ENCODE measurements at regions not wholly inside any gene's neighbourhood (a gene's known extent, or its start where the extent isn't known, plus 50 kb on each side); places are given as distances from the start of the nearest gene placed in this dataset.

GRCh38 chr5:68565427-68565826 is 349.9 kb downstream of the PIK3R1 start:
- Histone ChIP-seq H4K20me1 (ENCODE audit: insufficient read depth, low read length) (no peaks in the 10 kb centered on the region), H3K79me2 (ENCODE audit: insufficient read depth, low read length) (no peaks in the 10 kb centered on the region), H3K4me2 (replicated peaks; ENCODE audit: extremely low read depth, low read length, poor library complexity, severe bottlenecking) (no peak overlapping the region), H3K4me3 (replicated peaks in 1 of 3; ENCODE audit: low read depth in 2 of 3, low read length in 3 of 3) (no peak overlapping the region), H3K9ac (ENCODE audit: insufficient read depth, low read length, poor library complexity, severe bottlenecking) (no peak overlapping the region), H3K9me3 (replicated peaks in 1 of 2; ENCODE audit: control insufficient read depth in 1 of 2, insufficient read depth in 1 of 2, low read length in 2 of 2) (peaks cover 0 to 14% of the 10 kb centered on the region in 2 donors), H2AFZ (ENCODE audit: insufficient read depth, low read depth, low read length, poor library complexity, severe bottlenecking) (no peak overlapping the region), H3K36me3 (replicated peaks in 1 of 2; ENCODE audit: control insufficient read depth in 1 of 2, insufficient read depth in 2 of 2, low read length in 2 of 2) (no peaks in the 10 kb centered on the region), H3K4me1 (ENCODE audit: control insufficient read depth in 1 of 2, insufficient read depth in 2 of 2, low read length in 2 of 2) (no peaks in the 10 kb centered on the region), H3K27ac (ENCODE audit: low read depth in 1 of 2, low read length in 2 of 2) (no peak overlapping the region), H3K27me3 (ENCODE audit: control insufficient read depth in 2 of 2, insufficient read depth in 2 of 2, low read length in 2 of 2) (no peaks in the 10 kb centered on the region)
- DNase-seq: no peak
- Mint-ChIP-seq H3K27me3 (ENCODE audit: low read depth in 3 of 3) (peaks cover 0 to 1% (median 0%) of the 10 kb centered on the region in 3 donors), H3K4me3 (no peak overlapping the region), H3K4me1 (no peaks in the 10 kb centered on the region), H3K27ac (no peak overlapping the region), H3K36me3 (no peaks in the 10 kb centered on the region), H3K9me3 (peaks cover 5 to 18% (median 16%) of the 10 kb centered on the region in 7 donors)
- TF ChIP-seq, protein P1, sequence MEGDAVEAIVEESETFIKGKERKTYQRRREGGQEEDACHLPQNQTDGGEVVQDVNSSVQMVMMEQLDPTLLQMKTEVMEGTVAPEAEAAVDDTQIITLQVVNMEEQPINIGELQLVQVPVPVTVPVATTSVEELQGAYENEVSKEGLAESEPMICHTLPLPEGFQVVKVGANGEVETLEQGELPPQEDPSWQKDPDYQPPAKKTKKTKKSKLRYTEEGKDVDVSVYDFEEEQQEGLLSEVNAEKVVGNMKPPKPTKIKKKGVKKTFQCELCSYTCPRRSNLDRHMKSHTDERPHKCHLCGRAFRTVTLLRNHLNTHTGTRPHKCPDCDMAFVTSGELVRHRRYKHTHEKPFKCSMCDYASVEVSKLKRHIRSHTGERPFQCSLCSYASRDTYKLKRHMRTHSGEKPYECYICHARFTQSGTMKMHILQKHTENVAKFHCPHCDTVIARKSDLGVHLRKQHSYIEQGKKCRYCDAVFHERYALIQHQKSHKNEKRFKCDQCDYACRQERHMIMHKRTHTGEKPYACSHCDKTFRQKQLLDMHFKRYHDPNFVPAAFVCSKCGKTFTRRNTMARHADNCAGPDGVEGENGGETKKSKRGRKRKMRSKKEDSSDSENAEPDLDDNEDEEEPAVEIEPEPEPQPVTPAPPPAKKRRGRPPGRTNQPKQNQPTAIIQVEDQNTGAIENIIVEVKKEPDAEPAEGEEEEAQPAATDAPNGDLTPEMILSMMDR (IDR thresholded peaks at IDR 0.05): no peak
- intact Hi-C loops (cut with micrococcal nuclease): no loop called here
- 89% methylated on average over 5 of the region's 5 CpGs for WGBS (ENCODE audit: insufficient coverage)

GRCh38 chr5:68576805-68577204 is 361.2 kb downstream of the PIK3R1 start:
- H3K27me3 Mint-ChIP-seq (ENCODE audit: low read depth in 3 of 3): peaks cover 2 to 4% (median 3%) of the 10 kb centered on the region in 3 donors
- H3K4me1 Mint-ChIP-seq: no peaks in the 10 kb centered on the region

More at GRCh38 chr5:68576805-68577204, 361.2 kb downstream of the PIK3R1 start:
- no peak for DNase-seq
- H3K4me2 ChIP-seq (replicated peaks; ENCODE audit: extremely low read depth, low read length, poor library complexity, severe bottlenecking): no peak overlapping the region
- H3K4me3 Mint-ChIP-seq: no peak overlapping the region
- H3K4me3 ChIP-seq (replicated peaks in 1 of 3; ENCODE audit: low read depth in 2 of 3, low read length in 3 of 3): no peak overlapping the region
- no peak overlapping the region for H3K9ac ChIP-seq (ENCODE audit: insufficient read depth, low read length, poor library complexity, severe bottlenecking)
- H3K79me2 ChIP-seq (ENCODE audit: insufficient read depth, low read length): no peaks in the 10 kb centered on the region
- no peaks in the 10 kb centered on the region for H4K20me1 ChIP-seq (ENCODE audit: insufficient read depth, low read length)
- no peak overlapping the region for H3K27ac Mint-ChIP-seq
- no CpG with 5 or more reads among the region's 1 CpG for WGBS (ENCODE audit: insufficient coverage)
- no peaks in the 10 kb centered on the region for H3K27me3 ChIP-seq (ENCODE audit: control insufficient read depth in 2 of 2, insufficient read depth in 2 of 2, low read length in 2 of 2)
- H3K36me3 Mint-ChIP-seq: no peaks in the 10 kb centered on the region
- intact Hi-C loops (cut with micrococcal nuclease): no loop called here
- H3K9me3 ChIP-seq (replicated peaks in 1 of 2; ENCODE audit: control insufficient read depth in 1 of 2, insufficient read depth in 1 of 2, low read length in 2 of 2): peaks cover 9 to 11% of the 10 kb centered on the region in 2 donors
- no peak overlapping the region for H3K27ac ChIP-seq (ENCODE audit: low read depth in 1 of 2, low read length in 2 of 2)
- no peak overlapping the region for H2AFZ ChIP-seq (ENCODE audit: insufficient read depth, low read depth, low read length, poor library complexity, severe bottlenecking)
- H3K9me3 Mint-ChIP-seq: peaks cover 7 to 25% (median 16%) of the 10 kb centered on the region in 7 donors
- H3K4me1 ChIP-seq (ENCODE audit: control insufficient read depth in 1 of 2, insufficient read depth in 2 of 2, low read length in 2 of 2): no peaks in the 10 kb centered on the region
- H3K36me3 ChIP-seq (replicated peaks in 1 of 2; ENCODE audit: control insufficient read depth in 1 of 2, insufficient read depth in 2 of 2, low read length in 2 of 2): no peaks in the 10 kb centered on the region
- TF ChIP-seq, protein P1 (IDR thresholded peaks at IDR 0.05): no peak

All from CD14-positive monocyte (primary cell).